HUES6 (cell line): ENCODE measurements at regions not wholly inside any gene's neighbourhood (a gene's known extent, or its start where the extent isn't known, plus 50 kb on each side); places are given as distances from the start of the nearest gene placed in this dataset.

Experiments
- H3K27ac ChIP-seq: 2 replicates; pipeline ENCODE4 v1.7.0; 2013; ENCODE audit warnings: low read depth, mild to moderate bottlenecking, low read length, inconsistent platforms
- H3K27me3 ChIP-seq: 2 replicates; pipeline ENCODE4 v1.6.1; 2013; ENCODE audit warnings: low read length; ENCODE audit not compliant: control insufficient read depth, insufficient read depth
- H3K36me3 ChIP-seq: 2 replicates; pipeline ENCODE4 v1.6.1; 2013; ENCODE audit warnings: low read length; ENCODE audit not compliant: control insufficient read depth, insufficient read depth
- H3K4me1 ChIP-seq: 2 replicates; pipeline ENCODE4 v1.6.1; 2013; ENCODE audit warnings: low read length; ENCODE audit not compliant: control insufficient read depth, insufficient read depth
- H3K4me3 ChIP-seq: 2 replicates; pipeline ENCODE4 v1.5.1; 2013; ENCODE audit warnings: low read depth, low read length
- H3K9ac ChIP-seq: one replicate; pipeline ENCODE4 v1.6.1; 2013; ENCODE audit warnings: mild to moderate bottlenecking, low read length
- H3K9me3 ChIP-seq: 2 replicates; pipeline ENCODE4 v1.6.1; 2013; ENCODE audit warnings: low read depth, low read length; ENCODE audit not compliant: control insufficient read depth, insufficient read depth

GRCh38 chr17:83194761-83195329 lies 115.4 kb downstream of the METRNL start:
- no peaks in the 10 kb centered on the region for H3K4me1 ChIP-seq
- no peaks in the 10 kb centered on the region for H3K36me3 ChIP-seq
- H3K27me3 ChIP-seq: no peaks in the 10 kb centered on the region; the same call in 1 of the 2 replicates
- no peak overlapping the region for H3K4me3 ChIP-seq
- H3K9ac ChIP-seq: no peak overlapping the region
- no peak overlapping the region for H3K27ac ChIP-seq
- peaks cover 62% of the 10 kb centered on the region for H3K9me3 ChIP-seq

- no peak overlapping the region for H3K9ac ChIP-seq
- H3K9me3 ChIP-seq: peaks cover 68% of the 10 kb centered on the region
- no peak overlapping the region for H3K4me3 ChIP-seq
- no peaks in the 10 kb centered on the region for H3K36me3 ChIP-seq
- H3K4me1 ChIP-seq: no peaks in the 10 kb centered on the region
- H3K27me3 ChIP-seq: no peaks in the 10 kb centered on the region; the same call in 1 of the 2 replicates
- H3K27ac ChIP-seq: no peak overlapping the region
These were observed 116.1 kb downstream of the METRNL start for GRCh38 chr17:83195330-83196023.

GRCh38 chr17:83196024-83196365 lies 116.6 kb downstream of the METRNL start:
- Histone ChIP-seq H3K9me3 (peaks cover 70% of the 10 kb centered on the region), H3K4me1 (no peaks in the 10 kb centered on the region), H3K36me3 (no peaks in the 10 kb centered on the region), H3K9ac (no peak overlapping the region), H3K27me3 (no peaks in the 10 kb centered on the region; the same call in 1 of the 2 replicates), H3K27ac (no peak overlapping the region), H3K4me3 (no peak overlapping the region)

GRCh38 chr17:83196366-83196765 lies 117.0 kb downstream of the METRNL start:
- Histone ChIP-seq H3K9me3 (peaks cover 69% of the 10 kb centered on the region), H3K4me3 (no peak overlapping the region), H3K9ac (no peak overlapping the region), H3K4me1 (no peaks in the 10 kb centered on the region), H3K27me3 (no peaks in the 10 kb centered on the region; the same call in 1 of the 2 replicates), H3K27ac (no peak overlapping the region), H3K36me3 (no peaks in the 10 kb centered on the region)

GRCh38 chr17:83196973-83197880 lies 117.8 kb downstream of the METRNL start:
- Histone ChIP-seq H3K9me3 (peaks cover 68% of the 10 kb centered on the region), H3K36me3 (no peaks in the 10 kb centered on the region)

GRCh38 chr17:83198366-83199341 lies 119.2 kb downstream of the METRNL start:
- no peaks in the 10 kb centered on the region for H3K4me1 ChIP-seq
- no peak overlapping the region for H3K4me3 ChIP-seq
- no peaks in the 10 kb centered on the region for H3K36me3 ChIP-seq
- no peak overlapping the region for H3K27ac ChIP-seq
- no peaks in the 10 kb centered on the region; the same call in 1 of the 2 replicates for H3K27me3 ChIP-seq
- H3K9ac ChIP-seq: no peak overlapping the region
- peaks cover 77% of the 10 kb centered on the region for H3K9me3 ChIP-seq

More at GRCh38 chr17:83196973-83197880, 117.8 kb downstream of the METRNL start:
- no peak overlapping the region for H3K9ac ChIP-seq
- H3K27me3 ChIP-seq: no peaks in the 10 kb centered on the region; the same call in 1 of the 2 replicates
- H3K4me3 ChIP-seq: no peak overlapping the region
- no peaks in the 10 kb centered on the region for H3K4me1 ChIP-seq
- H3K27ac ChIP-seq: no peak overlapping the region

GRCh38 chr17:83199500-83200201 lies 120.2 kb downstream of the METRNL start:
- Histone ChIP-seq H3K27me3 (no peaks in the 10 kb centered on the region; the same call in 1 of the 2 replicates), H3K9me3 (peaks cover 77% of the 10 kb centered on the region), H3K9ac (no peak overlapping the region), H3K27ac (no peak overlapping the region), H3K4me3 (no peak overlapping the region), H3K4me1 (no peaks in the 10 kb centered on the region), H3K36me3 (no peaks in the 10 kb centered on the region)

DNA sequence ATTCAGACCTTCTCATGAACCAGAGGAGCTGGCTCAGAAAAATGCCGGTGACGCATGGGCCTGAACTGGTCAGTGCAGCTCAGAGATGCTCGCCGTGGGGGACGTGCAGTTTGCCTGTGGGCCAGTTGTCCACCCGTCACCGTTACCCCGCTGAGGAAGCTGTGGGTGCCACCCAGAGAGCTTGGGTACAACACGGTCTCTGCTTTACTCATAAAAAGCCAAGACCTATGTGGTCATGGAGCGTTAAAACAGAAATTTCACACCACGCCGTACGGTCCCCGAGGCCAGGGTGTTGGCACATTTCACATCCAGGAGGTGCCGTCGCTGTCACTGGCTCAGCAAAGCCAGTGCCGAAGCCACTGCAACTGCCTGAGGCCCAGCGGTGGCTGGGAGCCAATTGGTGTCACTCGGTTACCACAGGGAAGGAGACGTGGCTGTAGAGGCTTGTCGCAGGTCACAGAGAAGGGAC lies 120.9 kb downstream of the METRNL start:
- H3K27ac ChIP-seq: no peak overlapping the region
- peaks cover 77% of the 10 kb centered on the region for H3K9me3 ChIP-seq
- H3K4me3 ChIP-seq: no peak overlapping the region
- no peaks in the 10 kb centered on the region for H3K36me3 ChIP-seq
- H3K4me1 ChIP-seq: no peaks in the 10 kb centered on the region
- H3K27me3 ChIP-seq: no peaks in the 10 kb centered on the region; the same call in 1 of the 2 replicates
- H3K9ac ChIP-seq: no peak overlapping the region

GRCh38 chr17:83200751-83201150 lies 121.3 kb downstream of the METRNL start:
- H3K27me3 ChIP-seq: no peaks in the 10 kb centered on the region; the same call in 1 of the 2 replicates
- no peak overlapping the region for H3K27ac ChIP-seq
- H3K9ac ChIP-seq: no peak overlapping the region
- no peaks in the 10 kb centered on the region for H3K4me1 ChIP-seq
- H3K9me3 ChIP-seq: peaks cover 76% of the 10 kb centered on the region
- H3K4me3 ChIP-seq: no peak overlapping the region
- H3K36me3 ChIP-seq: no peaks in the 10 kb centered on the region
